ENCODE measurements at regions not wholly inside any gene's neighbourhood (a gene's known extent, or its start where the extent isn't known, plus 50 kb on each side); places are given as distances from the start of the nearest gene placed in this dataset.

- TF ChIP-seq, protein P1, sequence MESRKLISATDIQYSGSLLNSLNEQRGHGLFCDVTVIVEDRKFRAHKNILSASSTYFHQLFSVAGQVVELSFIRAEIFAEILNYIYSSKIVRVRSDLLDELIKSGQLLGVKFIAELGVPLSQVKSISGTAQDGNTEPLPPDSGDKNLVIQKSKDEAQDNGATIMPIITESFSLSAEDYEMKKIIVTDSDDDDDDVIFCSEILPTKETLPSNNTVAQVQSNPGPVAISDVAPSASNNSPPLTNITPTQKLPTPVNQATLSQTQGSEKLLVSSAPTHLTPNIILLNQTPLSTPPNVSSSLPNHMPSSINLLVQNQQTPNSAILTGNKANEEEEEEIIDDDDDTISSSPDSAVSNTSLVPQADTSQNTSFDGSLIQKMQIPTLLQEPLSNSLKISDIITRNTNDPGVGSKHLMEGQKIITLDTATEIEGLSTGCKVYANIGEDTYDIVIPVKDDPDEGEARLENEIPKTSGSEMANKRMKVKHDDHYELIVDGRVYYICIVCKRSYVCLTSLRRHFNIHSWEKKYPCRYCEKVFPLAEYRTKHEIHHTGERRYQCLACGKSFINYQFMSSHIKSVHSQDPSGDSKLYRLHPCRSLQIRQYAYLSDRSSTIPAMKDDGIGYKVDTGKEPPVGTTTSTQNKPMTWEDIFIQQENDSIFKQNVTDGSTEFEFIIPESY (IDR thresholded peaks at IDR 0.05): no peak
- no peak for TF ChIP-seq NR2F2 (IDR thresholded peaks at IDR 0.05)
- no peak for TF ChIP-seq JUND (IDR thresholded peaks at IDR 0.05)
- no peak for TF ChIP-seq TAF1 (conservative IDR thresholded peaks at IDR 0.05)
- TF ChIP-seq HNF4A (conservative IDR thresholded peaks at IDR 0.05): no peak
- no peak for TF ChIP-seq HNF4G (IDR thresholded peaks at IDR 0.05)
- TF ChIP-seq CTCF (IDR thresholded peaks at IDR 0.05; ENCODE audit: low read depth, low read length, missing input control): no peak
- no peak for TF ChIP-seq GABPA (IDR thresholded peaks at IDR 0.05 in 1 of 2, conservative IDR thresholded peaks at IDR 0.05 in 1 of 2)
- TF ChIP-seq, protein P2, sequence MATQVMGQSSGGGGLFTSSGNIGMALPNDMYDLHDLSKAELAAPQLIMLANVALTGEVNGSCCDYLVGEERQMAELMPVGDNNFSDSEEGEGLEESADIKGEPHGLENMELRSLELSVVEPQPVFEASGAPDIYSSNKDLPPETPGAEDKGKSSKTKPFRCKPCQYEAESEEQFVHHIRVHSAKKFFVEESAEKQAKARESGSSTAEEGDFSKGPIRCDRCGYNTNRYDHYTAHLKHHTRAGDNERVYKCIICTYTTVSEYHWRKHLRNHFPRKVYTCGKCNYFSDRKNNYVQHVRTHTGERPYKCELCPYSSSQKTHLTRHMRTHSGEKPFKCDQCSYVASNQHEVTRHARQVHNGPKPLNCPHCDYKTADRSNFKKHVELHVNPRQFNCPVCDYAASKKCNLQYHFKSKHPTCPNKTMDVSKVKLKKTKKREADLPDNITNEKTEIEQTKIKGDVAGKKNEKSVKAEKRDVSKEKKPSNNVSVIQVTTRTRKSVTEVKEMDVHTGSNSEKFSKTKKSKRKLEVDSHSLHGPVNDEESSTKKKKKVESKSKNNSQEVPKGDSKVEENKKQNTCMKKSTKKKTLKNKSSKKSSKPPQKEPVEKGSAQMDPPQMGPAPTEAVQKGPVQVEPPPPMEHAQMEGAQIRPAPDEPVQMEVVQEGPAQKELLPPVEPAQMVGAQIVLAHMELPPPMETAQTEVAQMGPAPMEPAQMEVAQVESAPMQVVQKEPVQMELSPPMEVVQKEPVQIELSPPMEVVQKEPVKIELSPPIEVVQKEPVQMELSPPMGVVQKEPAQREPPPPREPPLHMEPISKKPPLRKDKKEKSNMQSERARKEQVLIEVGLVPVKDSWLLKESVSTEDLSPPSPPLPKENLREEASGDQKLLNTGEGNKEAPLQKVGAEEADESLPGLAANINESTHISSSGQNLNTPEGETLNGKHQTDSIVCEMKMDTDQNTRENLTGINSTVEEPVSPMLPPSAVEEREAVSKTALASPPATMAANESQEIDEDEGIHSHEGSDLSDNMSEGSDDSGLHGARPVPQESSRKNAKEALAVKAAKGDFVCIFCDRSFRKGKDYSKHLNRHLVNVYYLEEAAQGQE (IDR thresholded peaks at IDR 0.05): no peak
- TF ChIP-seq, protein P3, sequence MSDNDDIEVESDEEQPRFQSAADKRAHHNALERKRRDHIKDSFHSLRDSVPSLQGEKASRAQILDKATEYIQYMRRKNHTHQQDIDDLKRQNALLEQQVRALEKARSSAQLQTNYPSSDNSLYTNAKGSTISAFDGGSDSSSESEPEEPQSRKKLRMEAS (IDR thresholded peaks at IDR 0.05): no peak
- no peak for TF ChIP-seq EGR1 (IDR thresholded peaks at IDR 0.05; ENCODE audit: low read depth in 2 of 2)
- TF ChIP-seq SP1 (IDR thresholded peaks at IDR 0.05): no peak
- no peak for TF ChIP-seq RXRA (IDR thresholded peaks at IDR 0.05)
- no peak for TF ChIP-seq FOXA2 (IDR thresholded peaks at IDR 0.05)
- TF ChIP-seq FOXA1 (IDR thresholded peaks at IDR 0.05): no peak
- 85% methylated on average over 2 of the region's 2 CpGs for WGBS
- peaks cover 0 to 3% (median 0%) of the 10 kb centered on the region in 4 donors for H3K4me1 ChIP-seq (ENCODE audit: control insufficient read depth in 4 of 4, insufficient read depth in 4 of 4, low read length in 3 of 4)
- no peaks in the 10 kb centered on the region for H3K36me3 ChIP-seq (ENCODE audit: control insufficient read depth in 4 of 4, insufficient read depth in 3 of 4, low read depth in 1 of 4, low read length in 3 of 4)
- H3K9ac ChIP-seq (ENCODE audit: low read depth in 1 of 2, low read length in 2 of 2): no peak overlapping the region
- no peak for DNase-seq (ENCODE audit: low spot score)
- H3K4me3 ChIP-seq (ENCODE audit: low read depth in 1 of 3, low read length in 3 of 3): no peak overlapping the region
- no peak overlapping the region for H3K27ac ChIP-seq (ENCODE audit: low read depth in 1 of 2, low read length in 2 of 2)
- H3K27me3 ChIP-seq (ENCODE audit: control insufficient read depth in 4 of 4, insufficient read depth in 4 of 4, low read length in 3 of 4): no peaks in the 10 kb centered on the region
- no peaks in the 10 kb centered on the region for H3K9me3 ChIP-seq (ENCODE audit: control insufficient read depth in 4 of 4, low read length in 3 of 4)
Observed at GRCh38 chr2:215601990-215602721, 166.3 kb upstream of the FN1 start.

DNA sequence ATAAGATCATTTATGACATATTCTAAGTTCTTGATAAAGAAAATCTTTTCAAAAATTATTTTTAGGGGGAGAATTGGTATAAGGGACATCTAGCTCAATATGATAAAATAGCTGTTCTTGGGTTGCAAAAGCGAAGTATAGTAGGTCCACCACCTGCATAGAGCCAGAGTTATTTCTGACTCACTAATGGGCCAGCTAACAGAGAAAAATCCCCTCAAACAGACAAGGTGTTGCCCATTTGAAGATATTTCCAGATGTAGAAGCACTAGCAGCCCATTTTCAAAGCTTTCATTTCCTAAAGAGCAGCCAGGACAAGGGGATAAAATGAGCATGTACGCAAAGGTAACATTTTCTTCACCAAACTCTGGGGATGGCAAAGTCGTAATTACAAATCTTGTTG is 165.7 kb upstream of the FN1 start:
- H3K27ac ChIP-seq (ENCODE audit: low read depth in 1 of 2, low read length in 2 of 2): no peak overlapping the region
- H3K4me3 ChIP-seq (ENCODE audit: low read depth in 1 of 3, low read length in 3 of 3): no peak overlapping the region
- TF ChIP-seq CTCF (IDR thresholded peaks at IDR 0.05; ENCODE audit: low read depth, low read length, missing input control): no peak
- TF ChIP-seq, protein P3 (IDR thresholded peaks at IDR 0.05): no peak
- TF ChIP-seq HNF4G (IDR thresholded peaks at IDR 0.05): no peak
- TF ChIP-seq GABPA (IDR thresholded peaks at IDR 0.05 in 1 of 2, conservative IDR thresholded peaks at IDR 0.05 in 1 of 2): no peak
- TF ChIP-seq FOXA1 (IDR thresholded peaks at IDR 0.05): no peak
- no peak for TF ChIP-seq EGR1 (IDR thresholded peaks at IDR 0.05; ENCODE audit: low read depth in 2 of 2)
- TF ChIP-seq RAD21 (IDR thresholded peaks at IDR 0.05): no peak
- no peak for TF ChIP-seq TAF1 (conservative IDR thresholded peaks at IDR 0.05)
- no peak for DNase-seq (ENCODE audit: low spot score)
- no peaks in the 10 kb centered on the region for H3K27me3 ChIP-seq (ENCODE audit: control insufficient read depth in 4 of 4, insufficient read depth in 4 of 4, low read length in 3 of 4)
- no peak overlapping the region for H3K9ac ChIP-seq (ENCODE audit: low read depth in 1 of 2, low read length in 2 of 2)
- no peaks in the 10 kb centered on the region for H3K9me3 ChIP-seq (ENCODE audit: control insufficient read depth in 4 of 4, low read length in 3 of 4)
- no peaks in the 10 kb centered on the region for H3K36me3 ChIP-seq (ENCODE audit: control insufficient read depth in 4 of 4, insufficient read depth in 3 of 4, low read depth in 1 of 4, low read length in 3 of 4)
- WGBS: 95% methylated on average over 3 of the region's 3 CpGs
- peaks cover 0 to 2% (median 0%) of the 10 kb centered on the region in 4 donors for H3K4me1 ChIP-seq (ENCODE audit: control insufficient read depth in 4 of 4, insufficient read depth in 4 of 4, low read length in 3 of 4)

All from liver (tissue), 8 donors.